ENCODE measurements at regions not wholly inside any gene's neighbourhood (a gene's known extent, or its start where the extent isn't known, plus 50 kb on each side); places are given as distances from the start of the nearest gene placed in this dataset.

DNA sequence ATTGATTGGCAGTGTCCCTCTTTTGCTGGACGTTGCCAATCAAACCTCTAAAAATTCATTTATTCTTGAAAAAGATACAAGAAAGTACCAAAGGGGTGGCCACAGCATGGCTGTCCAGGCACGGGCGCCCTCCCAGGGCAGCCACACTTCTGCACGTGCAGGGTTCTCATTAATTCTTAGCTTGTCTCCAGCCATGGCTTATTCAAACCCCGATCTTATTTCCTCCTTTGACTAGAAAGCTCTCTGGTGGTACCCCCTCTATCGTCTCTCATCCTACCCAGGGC lies 123.9 kb downstream of the CTTN start:
- Mint-ChIP-seq H3K4me3 (no peak overlapping the region), H3K9me3 (no peaks in the 10 kb centered on the region), H3K4me1 (no peaks in the 10 kb centered on the region), H3K36me3 (no peaks in the 10 kb centered on the region), H3K27ac (no peak overlapping the region), H3K27me3 (ENCODE audit: low read depth in 2 of 2) (peaks cover 26 to 41% of the 10 kb centered on the region in 2 donors)
- Histone ChIP-seq H3K4me3 (ENCODE audit: low read length) (no peak overlapping the region), H3K36me3 (ENCODE audit: control insufficient read depth, insufficient read depth, low read length) (no peaks in the 10 kb centered on the region), H3K9me3 (ENCODE audit: control insufficient read depth, insufficient read depth, low read length) (no peaks in the 10 kb centered on the region), H3K27ac (ENCODE audit: low read length) (no peak overlapping the region), H3K27me3 (ENCODE audit: control insufficient read depth, insufficient read depth, low read length) (no peaks in the 10 kb centered on the region), H3K4me1 (ENCODE audit: control insufficient read depth, insufficient read depth, low read length) (peaks cover 11% of the 10 kb centered on the region)
- TF ChIP-seq, protein P1, sequence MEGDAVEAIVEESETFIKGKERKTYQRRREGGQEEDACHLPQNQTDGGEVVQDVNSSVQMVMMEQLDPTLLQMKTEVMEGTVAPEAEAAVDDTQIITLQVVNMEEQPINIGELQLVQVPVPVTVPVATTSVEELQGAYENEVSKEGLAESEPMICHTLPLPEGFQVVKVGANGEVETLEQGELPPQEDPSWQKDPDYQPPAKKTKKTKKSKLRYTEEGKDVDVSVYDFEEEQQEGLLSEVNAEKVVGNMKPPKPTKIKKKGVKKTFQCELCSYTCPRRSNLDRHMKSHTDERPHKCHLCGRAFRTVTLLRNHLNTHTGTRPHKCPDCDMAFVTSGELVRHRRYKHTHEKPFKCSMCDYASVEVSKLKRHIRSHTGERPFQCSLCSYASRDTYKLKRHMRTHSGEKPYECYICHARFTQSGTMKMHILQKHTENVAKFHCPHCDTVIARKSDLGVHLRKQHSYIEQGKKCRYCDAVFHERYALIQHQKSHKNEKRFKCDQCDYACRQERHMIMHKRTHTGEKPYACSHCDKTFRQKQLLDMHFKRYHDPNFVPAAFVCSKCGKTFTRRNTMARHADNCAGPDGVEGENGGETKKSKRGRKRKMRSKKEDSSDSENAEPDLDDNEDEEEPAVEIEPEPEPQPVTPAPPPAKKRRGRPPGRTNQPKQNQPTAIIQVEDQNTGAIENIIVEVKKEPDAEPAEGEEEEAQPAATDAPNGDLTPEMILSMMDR (IDR thresholded peaks at IDR 0.05) = no peak
- ATAC-seq = no peak
- intact Hi-C loops (cut with micrococcal nuclease) = no loop called here
- WGBS (ENCODE audit: insufficient coverage) = 86% methylated on average over 6 of the region's 6 CpGs
- DNase-seq = no peak

DNA sequence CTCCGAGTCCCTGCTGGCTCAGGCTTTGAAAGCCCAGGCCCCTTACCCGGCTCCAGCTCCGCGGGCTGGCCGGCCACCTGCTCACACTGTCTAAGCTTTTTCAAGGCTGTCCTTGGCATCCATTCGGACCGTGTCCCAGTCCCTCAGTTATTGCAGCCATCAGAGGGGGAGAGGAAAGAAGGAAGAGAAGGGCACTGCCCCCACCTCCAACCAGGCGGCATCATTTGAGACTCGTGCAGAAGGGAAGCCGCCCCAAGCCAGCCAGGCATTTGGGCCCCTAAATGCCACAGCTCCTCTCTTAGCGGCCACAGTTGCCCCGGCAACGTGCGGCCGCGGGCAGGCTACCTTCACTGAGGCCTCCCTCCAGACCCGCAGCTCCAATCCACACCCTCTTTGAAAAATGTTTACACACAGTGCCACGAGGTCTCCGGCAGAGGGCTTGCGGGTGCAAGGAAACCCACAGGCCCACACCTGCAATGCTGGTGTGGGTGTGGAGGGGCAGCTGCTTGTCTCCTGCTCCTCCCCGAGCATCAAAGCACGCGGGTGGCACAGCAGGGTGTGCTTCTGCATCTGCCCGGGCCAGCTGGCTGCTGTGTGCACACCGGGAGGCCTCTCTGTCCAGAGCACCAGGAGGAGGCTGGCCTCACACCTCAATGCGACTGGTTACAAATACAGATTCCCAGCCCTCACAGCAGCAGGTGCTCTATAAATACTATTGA lies 124.4 kb downstream of the CTTN start:
- Mint-ChIP-seq H3K9me3 (no peaks in the 10 kb centered on the region), H3K4me1 (no peaks in the 10 kb centered on the region), H3K27me3 (ENCODE audit: low read depth in 2 of 2) (peaks cover 26 to 38% of the 10 kb centered on the region in 2 donors), H3K4me3 (no peak overlapping the region), H3K36me3 (no peaks in the 10 kb centered on the region), H3K27ac (no peak overlapping the region)
- ATAC-seq (peak in 1 of 3 donors; percentile 29), DNase-seq (no peak)
- no peaks in the 10 kb centered on the region for H3K9me3 ChIP-seq (ENCODE audit: control insufficient read depth, insufficient read depth, low read length)
- no peaks in the 10 kb centered on the region for H3K27me3 ChIP-seq (ENCODE audit: control insufficient read depth, insufficient read depth, low read length)
- H3K4me3 ChIP-seq (ENCODE audit: low read length) = no peak overlapping the region
- intact Hi-C loops (cut with micrococcal nuclease) = no loop called here
- H3K36me3 ChIP-seq (ENCODE audit: control insufficient read depth, insufficient read depth, low read length) = no peaks in the 10 kb centered on the region
- 37% methylated on average over 25 of the region's 26 CpGs for WGBS (ENCODE audit: insufficient coverage)
- H3K4me1 ChIP-seq (ENCODE audit: control insufficient read depth, insufficient read depth, low read length) = peaks cover 11% of the 10 kb centered on the region
- TF ChIP-seq, protein P1 (IDR thresholded peaks at IDR 0.05) = no peak
- no peak overlapping the region for H3K27ac ChIP-seq (ENCODE audit: low read length)

DNA sequence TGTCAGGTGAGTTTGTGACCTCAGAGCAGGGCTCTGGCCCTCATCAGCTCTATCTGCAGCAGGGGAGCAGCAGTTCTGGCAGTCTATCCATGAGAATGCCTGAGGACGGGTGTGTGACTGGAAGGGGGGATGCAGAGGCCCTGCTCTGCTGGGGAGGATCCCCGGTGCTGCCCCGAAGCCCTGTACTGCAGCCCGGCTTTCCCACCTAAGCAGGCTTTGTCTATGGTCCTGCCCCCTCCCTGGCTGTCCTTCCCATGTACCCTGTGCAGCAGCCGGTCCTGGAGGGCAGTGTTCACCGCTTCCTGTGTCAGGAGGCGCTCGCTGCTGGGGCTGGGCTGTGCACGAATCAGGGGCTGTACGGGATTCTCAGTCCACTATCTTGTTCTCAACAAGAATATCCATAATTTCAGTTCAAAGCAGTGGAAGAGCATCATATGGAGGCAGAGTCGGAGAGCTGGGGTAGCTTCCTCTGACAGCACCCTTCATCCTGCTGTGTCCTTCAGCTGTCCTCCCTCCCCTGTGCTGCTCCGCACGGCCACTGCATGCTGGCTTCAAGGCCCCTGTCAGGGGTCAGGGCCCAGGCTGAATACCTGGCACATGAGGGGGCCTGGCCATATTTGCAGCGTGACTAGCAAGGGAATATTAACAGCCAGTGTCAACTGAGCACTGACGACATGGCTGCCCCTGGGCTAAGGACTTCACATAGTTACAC lies 125.2 kb downstream of the CTTN start:
- Histone ChIP-seq H3K9me3 (ENCODE audit: control insufficient read depth, insufficient read depth, low read length) (no peaks in the 10 kb centered on the region), H3K4me1 (ENCODE audit: control insufficient read depth, insufficient read depth, low read length) (peaks cover 11% of the 10 kb centered on the region), H3K27ac (ENCODE audit: low read length) (no peak overlapping the region), H3K27me3 (ENCODE audit: control insufficient read depth, insufficient read depth, low read length) (no peaks in the 10 kb centered on the region), H3K4me3 (ENCODE audit: low read length) (no peak overlapping the region), H3K36me3 (ENCODE audit: control insufficient read depth, insufficient read depth, low read length) (no peaks in the 10 kb centered on the region)
- WGBS (ENCODE audit: insufficient coverage) = 85% methylated on average over 15 of the region's 15 CpGs
- H3K4me3 Mint-ChIP-seq = no peak overlapping the region
- DNase-seq = no peak
- no peaks in the 10 kb centered on the region for H3K36me3 Mint-ChIP-seq
- no peak for ATAC-seq
- TF ChIP-seq, protein P1 (IDR thresholded peaks at IDR 0.05) = no peak
- no peaks in the 10 kb centered on the region for H3K4me1 Mint-ChIP-seq
- peaks cover 24 to 32% of the 10 kb centered on the region in 2 donors for H3K27me3 Mint-ChIP-seq (ENCODE audit: low read depth in 2 of 2)
- H3K9me3 Mint-ChIP-seq = no peaks in the 10 kb centered on the region
- H3K27ac Mint-ChIP-seq = no peak overlapping the region
- intact Hi-C loops (cut with micrococcal nuclease) = no loop called here
